ENCODE measurements at regions not wholly inside any gene's neighbourhood (a gene's known extent, or its start where the extent isn't known, plus 50 kb on each side); places are given as distances from the start of the nearest gene placed in this dataset.

DNA sequence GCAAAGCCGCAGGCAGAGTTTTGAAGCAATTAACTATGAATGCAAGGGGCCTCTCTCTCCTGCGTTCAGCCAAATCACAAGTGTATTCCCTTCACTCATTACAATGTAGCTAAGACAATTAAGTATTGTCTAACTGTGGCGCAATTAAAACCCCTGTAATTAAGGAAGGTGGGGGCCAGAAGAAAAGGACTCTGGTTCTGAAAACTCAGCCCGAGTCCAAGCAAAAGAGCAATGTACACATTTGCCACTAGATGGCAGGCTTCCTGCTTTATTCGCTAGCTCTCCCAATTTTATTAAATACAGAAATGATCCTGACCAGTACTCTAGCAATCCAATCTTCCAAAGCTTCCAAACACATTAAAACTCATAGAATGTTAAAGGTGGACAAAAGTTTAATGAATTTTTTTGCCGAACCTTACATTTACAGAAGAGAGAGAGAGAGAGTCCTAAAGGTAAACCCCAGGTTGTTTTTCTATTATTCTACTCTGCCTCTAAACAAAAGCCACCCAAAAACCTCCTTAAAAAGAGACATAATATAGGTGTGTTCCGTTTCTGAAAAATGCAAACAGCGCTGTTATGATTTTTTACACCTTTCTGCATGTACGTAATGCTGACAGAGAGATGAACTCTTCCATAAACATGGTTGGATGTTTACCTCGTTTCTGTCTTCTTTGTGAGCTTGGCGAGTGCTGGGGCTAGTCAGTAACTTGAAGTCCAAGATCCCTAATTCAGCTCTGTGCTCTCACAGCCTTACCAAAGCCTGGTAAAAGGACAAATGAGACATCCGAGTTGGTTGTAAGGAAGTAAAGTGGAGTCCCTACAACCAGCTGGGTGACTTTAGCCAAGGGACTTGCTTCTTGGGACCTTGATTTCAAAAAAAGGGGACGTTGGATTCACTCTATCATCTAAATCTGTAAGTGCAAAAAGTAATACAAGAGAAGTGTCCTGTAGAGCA lies 50.9 kb upstream of the VASH1 start:
- H3K4me1 Mint-ChIP-seq (ENCODE audit: low read depth), result no peaks in the 10 kb centered on the region
- H3K27me3 Mint-ChIP-seq, result peaks cover 24% of the 10 kb centered on the region
- no peaks in the 10 kb centered on the region for H3K9me3 Mint-ChIP-seq
- H3K4me3 Mint-ChIP-seq, result no peak overlapping the region
- no peaks in the 10 kb centered on the region for H3K36me3 Mint-ChIP-seq (ENCODE audit: low read depth)
- DNase-seq, result no peak
- H3K27ac Mint-ChIP-seq, result no peak overlapping the region

Data from activated T-cell treated with anti-CD3 and anti-CD28 coated beads, Interleukin-2, amount 50 U/mL, for 24 hours (primary cell).